ENCODE measurements at regions not wholly inside any gene's neighbourhood (a gene's known extent, or its start where the extent isn't known, plus 50 kb on each side); places are given as distances from the start of the nearest gene placed in this dataset.

DNA sequence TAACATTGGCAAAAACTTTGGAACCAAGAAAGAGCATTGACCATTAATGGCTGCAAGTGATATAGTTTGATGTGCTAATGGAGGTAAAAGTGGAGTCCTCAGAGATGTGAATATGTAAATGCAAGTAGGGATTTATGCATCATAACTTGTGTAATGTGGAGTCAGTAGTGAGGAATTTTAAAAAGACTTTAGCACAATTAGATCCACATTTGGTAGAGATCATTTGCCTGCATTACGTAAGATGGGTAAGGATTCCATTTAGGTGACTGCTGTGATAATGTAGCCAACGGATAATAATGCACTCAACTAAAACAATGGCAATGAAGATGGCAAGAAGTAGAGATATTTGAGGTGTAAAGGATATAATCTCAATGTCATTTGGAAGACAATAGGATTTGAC is 1128.4 kb downstream of the ADGRL3 start:
- WGBS, 2 experiments (ENCODE audit: insufficient coverage in 1 of 2, insufficient read length in 1 of 2): 91 to 100% methylated on average over 2 of the region's 2 CpGs
- no peak for DNase-seq
- H3K9me3 Mint-ChIP-seq: no peaks in the 10 kb centered on the region
- no peaks in the 10 kb centered on the region for H3K27me3 Mint-ChIP-seq (ENCODE audit: insufficient read depth)
- Histone ChIP-seq H3K9me3 (ENCODE audit: control insufficient read depth, low read length) (peaks cover 9% of the 10 kb centered on the region), H3K27me3 (ENCODE audit: control insufficient read depth, insufficient read depth, low read length, poor library complexity, severe bottlenecking) (no peaks in the 10 kb centered on the region), H3K4me1 (ENCODE audit: control insufficient read depth, insufficient read depth, low read length) (no peaks in the 10 kb centered on the region), H3K36me3 (ENCODE audit: control insufficient read depth, insufficient read depth, low read length) (no peaks in the 10 kb centered on the region), H3K27ac (ENCODE audit: low read depth, low read length) (no peak overlapping the region), H3K9ac (ENCODE audit: extremely low read depth, low read length, poor library complexity, severe bottlenecking) (no peak overlapping the region), H3K4me3 (ENCODE audit: low read length) (no peak overlapping the region)
- no peaks in the 10 kb centered on the region for H3K36me3 Mint-ChIP-seq (ENCODE audit: low read depth)
- H3K4me3 Mint-ChIP-seq: no peak overlapping the region
- H3K4me1 Mint-ChIP-seq: no peaks in the 10 kb centered on the region
- TF ChIP-seq, protein P1, sequence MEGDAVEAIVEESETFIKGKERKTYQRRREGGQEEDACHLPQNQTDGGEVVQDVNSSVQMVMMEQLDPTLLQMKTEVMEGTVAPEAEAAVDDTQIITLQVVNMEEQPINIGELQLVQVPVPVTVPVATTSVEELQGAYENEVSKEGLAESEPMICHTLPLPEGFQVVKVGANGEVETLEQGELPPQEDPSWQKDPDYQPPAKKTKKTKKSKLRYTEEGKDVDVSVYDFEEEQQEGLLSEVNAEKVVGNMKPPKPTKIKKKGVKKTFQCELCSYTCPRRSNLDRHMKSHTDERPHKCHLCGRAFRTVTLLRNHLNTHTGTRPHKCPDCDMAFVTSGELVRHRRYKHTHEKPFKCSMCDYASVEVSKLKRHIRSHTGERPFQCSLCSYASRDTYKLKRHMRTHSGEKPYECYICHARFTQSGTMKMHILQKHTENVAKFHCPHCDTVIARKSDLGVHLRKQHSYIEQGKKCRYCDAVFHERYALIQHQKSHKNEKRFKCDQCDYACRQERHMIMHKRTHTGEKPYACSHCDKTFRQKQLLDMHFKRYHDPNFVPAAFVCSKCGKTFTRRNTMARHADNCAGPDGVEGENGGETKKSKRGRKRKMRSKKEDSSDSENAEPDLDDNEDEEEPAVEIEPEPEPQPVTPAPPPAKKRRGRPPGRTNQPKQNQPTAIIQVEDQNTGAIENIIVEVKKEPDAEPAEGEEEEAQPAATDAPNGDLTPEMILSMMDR (conservative IDR thresholded peaks at IDR 0.05): no peak
- H3K27ac Mint-ChIP-seq: no peak overlapping the region

- DNase-seq: no peak
- H3K27ac ChIP-seq (ENCODE audit: low read depth, low read length): no peak overlapping the region
- Mint-ChIP-seq H3K27me3 (ENCODE audit: insufficient read depth) (no peaks in the 10 kb centered on the region), H3K4me3 (no peak overlapping the region), H3K27ac (no peak overlapping the region), H3K4me1 (no peaks in the 10 kb centered on the region), H3K36me3 (ENCODE audit: low read depth) (no peaks in the 10 kb centered on the region), H3K9me3 (no peaks in the 10 kb centered on the region)
- peaks cover 9% of the 10 kb centered on the region for H3K9me3 ChIP-seq (ENCODE audit: control insufficient read depth, low read length)
- no peaks in the 10 kb centered on the region for H3K36me3 ChIP-seq (ENCODE audit: control insufficient read depth, insufficient read depth, low read length)
- no peaks in the 10 kb centered on the region for H3K4me1 ChIP-seq (ENCODE audit: control insufficient read depth, insufficient read depth, low read length)
- H3K9ac ChIP-seq (ENCODE audit: extremely low read depth, low read length, poor library complexity, severe bottlenecking): no peak overlapping the region
- H3K4me3 ChIP-seq (ENCODE audit: low read length): no peak overlapping the region
- 93% methylated on average over 1 of the region's 1 CpG; no CpG with 5 or more reads in 1 of the 2 experiments for WGBS, 2 experiments (ENCODE audit: insufficient coverage in 1 of 2, insufficient read length in 1 of 2)
- no peaks in the 10 kb centered on the region for H3K27me3 ChIP-seq (ENCODE audit: control insufficient read depth, insufficient read depth, low read length, poor library complexity, severe bottlenecking)
- TF ChIP-seq, protein P1 (conservative IDR thresholded peaks at IDR 0.05): no peak
Observed at GRCh38 chr4:62327612-62328297, 1127.6 kb downstream of the ADGRL3 start.

- no peaks in the 10 kb centered on the region for H3K36me3 Mint-ChIP-seq (ENCODE audit: low read depth)
- Histone ChIP-seq H3K27me3 (ENCODE audit: control insufficient read depth, insufficient read depth, low read length, poor library complexity, severe bottlenecking) (no peaks in the 10 kb centered on the region), H3K27ac (ENCODE audit: low read depth, low read length) (no peak overlapping the region), H3K9me3 (ENCODE audit: control insufficient read depth, low read length) (peaks cover 9% of the 10 kb centered on the region), H3K9ac (ENCODE audit: extremely low read depth, low read length, poor library complexity, severe bottlenecking) (no peak overlapping the region), H3K36me3 (ENCODE audit: control insufficient read depth, insufficient read depth, low read length) (no peaks in the 10 kb centered on the region), H3K4me1 (ENCODE audit: control insufficient read depth, insufficient read depth, low read length) (peaks cover 3% of the 10 kb centered on the region), H3K4me3 (ENCODE audit: low read length) (no peak overlapping the region)
- H3K4me3 Mint-ChIP-seq: no peak overlapping the region
- DNase-seq: no peak
- H3K4me1 Mint-ChIP-seq: peaks cover 3% of the 10 kb centered on the region
- H3K27ac Mint-ChIP-seq: no peak overlapping the region
- H3K27me3 Mint-ChIP-seq (ENCODE audit: insufficient read depth): no peaks in the 10 kb centered on the region
- no peaks in the 10 kb centered on the region for H3K9me3 Mint-ChIP-seq
- 90% methylated on average over 1 of the region's 1 CpG; no CpG with 5 or more reads in 1 of the 2 experiments for WGBS, 2 experiments (ENCODE audit: insufficient coverage in 1 of 2, insufficient read length in 1 of 2)
- TF ChIP-seq, protein P1 (conservative IDR thresholded peaks at IDR 0.05): no peak
Observed at GRCh38 chr4:62324215-62324614, 1124.1 kb downstream of the ADGRL3 start.
